ENCODE measurements at regions not wholly inside any gene's neighbourhood (a gene's known extent, or its start where the extent isn't known, plus 50 kb on each side); places are given as distances from the start of the nearest gene placed in this dataset.

- TF ChIP-seq CTCF (IDR thresholded peaks at IDR 0.05; ENCODE audit: low read depth, low read length): no peak
- no peak overlapping the region for H3K4me3 ChIP-seq (replicated peaks in 1 of 2; ENCODE audit: low read depth in 2 of 2, low read length in 2 of 2)
- no peak for DNase-seq (ENCODE audit: low read depth in 2 of 2)
Observed at GRCh38 chr1:178579095-178579494, 66.2 kb downstream of the TEX35 start.

GRCh38 chr1:178579562-178579961 lies 66.7 kb downstream of the TEX35 start:
- no peak for TF ChIP-seq CTCF (IDR thresholded peaks at IDR 0.05; ENCODE audit: low read depth, low read length)
- DNase-seq (ENCODE audit: low read depth in 2 of 2): no peak
- H3K4me3 ChIP-seq (replicated peaks in 1 of 2; ENCODE audit: low read depth in 2 of 2, low read length in 2 of 2): no peak overlapping the region

- H3K4me3 ChIP-seq (replicated peaks in 1 of 2; ENCODE audit: low read depth in 2 of 2, low read length in 2 of 2): no peak overlapping the region
- TF ChIP-seq CTCF (IDR thresholded peaks at IDR 0.05; ENCODE audit: low read depth, low read length): no peak
- DNase-seq (ENCODE audit: low read depth in 2 of 2): no peak
Observed at GRCh38 chr1:178580096-178580495, 67.2 kb downstream of the TEX35 start.

- TF ChIP-seq CTCF (IDR thresholded peaks at IDR 0.05; ENCODE audit: low read depth, low read length): no peak
- no peak for DNase-seq (ENCODE audit: low read depth in 2 of 2)
- H3K4me3 ChIP-seq (replicated peaks in 1 of 2; ENCODE audit: low read depth in 2 of 2, low read length in 2 of 2): no peak overlapping the region
Observed at GRCh38 chr1:178580876-178581275, 68.0 kb downstream of the TEX35 start.

GRCh38 chr1:178581351-178582303 lies 68.7 kb downstream of the TEX35 start:
- DNase-seq (ENCODE audit: low read depth in 2 of 2): no peak
- H3K4me3 ChIP-seq (replicated peaks in 1 of 2; ENCODE audit: low read depth in 2 of 2, low read length in 2 of 2): no peak overlapping the region
- TF ChIP-seq CTCF (IDR thresholded peaks at IDR 0.05; ENCODE audit: low read depth, low read length): no peak

- DNase-seq (ENCODE audit: low read depth in 2 of 2): no peak
- no peak for TF ChIP-seq CTCF (IDR thresholded peaks at IDR 0.05; ENCODE audit: low read depth, low read length)
- no peak overlapping the region for H3K4me3 ChIP-seq (replicated peaks in 1 of 2; ENCODE audit: low read depth in 2 of 2, low read length in 2 of 2)
Observed at GRCh38 chr1:178587096-178587495, 74.2 kb downstream of the TEX35 start.

Data from cardiac fibroblast (primary cell).